BE2C (cell line): ENCODE measurements at regions not wholly inside any gene's neighbourhood (a gene's known extent, or its start where the extent isn't known, plus 50 kb on each side); places are given as distances from the start of the nearest gene placed in this dataset.

Source experiments
- DNase-seq: peaks from one replicate; pipeline ENCODE4 v3.0.0-alpha.2; 2020
- H3K27me3 ChIP-seq: fragments of 250-450 bp; sonication (Bioruptor Pico); 2 replicates; pipeline ENCODE4 v1.5.1; 2020; ENCODE audit warnings: mild to moderate bottlenecking
- H3K36me3 ChIP-seq: fragments of 250-450 bp; sonication (Bioruptor Pico); 2 replicates; pipeline ENCODE4 v1.5.1; 2020; ENCODE audit warnings: mild to moderate bottlenecking
- H3K4me1 ChIP-seq: fragments of 250-450 bp; sonication (Bioruptor Pico); 2 replicates; pipeline ENCODE4 v1.5.1; 2020
- H3K4me3 ChIP-seq: 2 replicates; pipeline ENCODE4 v1.5.1; 2011; ENCODE audit warnings: low read depth, low read length
- H3K9me3 ChIP-seq: fragments of 250-450 bp; sonication (Bioruptor Pico); 2 replicates; pipeline ENCODE4 v1.5.1; 2020
- TF ChIP-seq, protein P1 (sequence below): IDR thresholded peaks from 2 replicates; pipeline ENCODE4 v1.5.1; 2012; ENCODE audit warnings: mild to moderate bottlenecking, low read depth, low read length

- no peaks in the 10 kb centered on the region for H3K9me3 ChIP-seq
- TF ChIP-seq, protein P1, sequence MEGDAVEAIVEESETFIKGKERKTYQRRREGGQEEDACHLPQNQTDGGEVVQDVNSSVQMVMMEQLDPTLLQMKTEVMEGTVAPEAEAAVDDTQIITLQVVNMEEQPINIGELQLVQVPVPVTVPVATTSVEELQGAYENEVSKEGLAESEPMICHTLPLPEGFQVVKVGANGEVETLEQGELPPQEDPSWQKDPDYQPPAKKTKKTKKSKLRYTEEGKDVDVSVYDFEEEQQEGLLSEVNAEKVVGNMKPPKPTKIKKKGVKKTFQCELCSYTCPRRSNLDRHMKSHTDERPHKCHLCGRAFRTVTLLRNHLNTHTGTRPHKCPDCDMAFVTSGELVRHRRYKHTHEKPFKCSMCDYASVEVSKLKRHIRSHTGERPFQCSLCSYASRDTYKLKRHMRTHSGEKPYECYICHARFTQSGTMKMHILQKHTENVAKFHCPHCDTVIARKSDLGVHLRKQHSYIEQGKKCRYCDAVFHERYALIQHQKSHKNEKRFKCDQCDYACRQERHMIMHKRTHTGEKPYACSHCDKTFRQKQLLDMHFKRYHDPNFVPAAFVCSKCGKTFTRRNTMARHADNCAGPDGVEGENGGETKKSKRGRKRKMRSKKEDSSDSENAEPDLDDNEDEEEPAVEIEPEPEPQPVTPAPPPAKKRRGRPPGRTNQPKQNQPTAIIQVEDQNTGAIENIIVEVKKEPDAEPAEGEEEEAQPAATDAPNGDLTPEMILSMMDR: no peak
- H3K27me3 ChIP-seq: no peaks in the 10 kb centered on the region
- H3K4me3 ChIP-seq: no peak overlapping the region
- DNase-seq: no peak
- no peaks in the 10 kb centered on the region for H3K36me3 ChIP-seq
- no peaks in the 10 kb centered on the region for H3K4me1 ChIP-seq
These were observed 1072.7 kb downstream of the DSC3 start for GRCh38 chr18:29969876-29970275.

GRCh38 chr18:29962579-29962978 is 1080.0 kb downstream of the DSC3 start:
- H3K27me3 ChIP-seq: no peaks in the 10 kb centered on the region
- H3K4me1 ChIP-seq: no peaks in the 10 kb centered on the region
- no peak overlapping the region for H3K4me3 ChIP-seq
- TF ChIP-seq, protein P1: no peak
- DNase-seq: no peak
- no peaks in the 10 kb centered on the region for H3K9me3 ChIP-seq
- H3K36me3 ChIP-seq: no peaks in the 10 kb centered on the region

- no peaks in the 10 kb centered on the region for H3K36me3 ChIP-seq
- no peaks in the 10 kb centered on the region for H3K4me1 ChIP-seq
- H3K9me3 ChIP-seq: no peaks in the 10 kb centered on the region
- H3K4me3 ChIP-seq: no peak overlapping the region
- no peaks in the 10 kb centered on the region for H3K27me3 ChIP-seq
- TF ChIP-seq, protein P1: no peak
- DNase-seq: no peak
These were observed 1082.0 kb downstream of the DSC3 start for GRCh38 chr18:29960539-29960938.

DNA sequence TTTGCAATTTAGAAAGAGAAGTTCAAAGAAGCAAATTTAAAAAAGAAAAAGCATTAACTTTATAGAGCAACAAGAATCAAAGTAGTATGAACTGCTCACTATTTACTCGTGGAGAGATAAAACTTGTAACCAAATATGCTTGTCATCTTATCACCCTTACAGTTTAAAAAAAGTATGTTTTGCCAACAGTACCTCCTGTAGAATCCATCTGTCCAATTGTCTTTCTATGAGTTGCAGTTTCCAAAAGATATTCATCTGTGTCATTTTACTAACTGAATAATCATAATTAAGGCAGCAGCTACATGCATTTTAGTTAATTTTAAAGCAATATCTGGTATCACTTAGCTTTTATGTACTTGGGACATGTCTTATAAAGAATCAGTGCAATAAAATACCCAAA is 1112.3 kb downstream of the DSC3 start:
- no peak for DNase-seq
- H3K36me3 ChIP-seq: no peaks in the 10 kb centered on the region

GRCh38 chr18:29928081-29928480 is 1114.5 kb downstream of the DSC3 start:
- H3K4me3 ChIP-seq: no peak overlapping the region
- H3K27me3 ChIP-seq: no peaks in the 10 kb centered on the region
- TF ChIP-seq, protein P1: no peak
- no peaks in the 10 kb centered on the region for H3K36me3 ChIP-seq
- H3K9me3 ChIP-seq: no peaks in the 10 kb centered on the region
- H3K4me1 ChIP-seq: no peaks in the 10 kb centered on the region
- no peak for DNase-seq

More for the DNA sequence above, 1112.3 kb downstream of the DSC3 start:
- H3K27me3 ChIP-seq: no peaks in the 10 kb centered on the region
- TF ChIP-seq, protein P1: no peak
- no peak overlapping the region for H3K4me3 ChIP-seq
- H3K9me3 ChIP-seq: no peaks in the 10 kb centered on the region
- no peaks in the 10 kb centered on the region for H3K4me1 ChIP-seq

GRCh38 chr18:29925566-29925965 is 1117.0 kb downstream of the DSC3 start:
- TF ChIP-seq, protein P1: no peak
- no peak for DNase-seq
- Histone ChIP-seq H3K9me3 (no peaks in the 10 kb centered on the region), H3K36me3 (no peaks in the 10 kb centered on the region), H3K4me3 (no peak overlapping the region), H3K4me1 (no peaks in the 10 kb centered on the region), H3K27me3 (no peaks in the 10 kb centered on the region)
